ENCODE measurements at regions not wholly inside any gene's neighbourhood (a gene's known extent, or its start where the extent isn't known, plus 50 kb on each side); places are given as distances from the start of the nearest gene placed in this dataset.

GRCh38 chr7:52270301-52270700, 765.1 kb upstream of the POM121L12 start:
- intact Hi-C loops (cut with DNase I), result no loop called here
- DNase-seq, result no peak
- no peaks in the 10 kb centered on the region for H3K4me1 ChIP-seq
- no peaks in the 10 kb centered on the region for H3K36me3 ChIP-seq
- TF ChIP-seq, protein P1, sequence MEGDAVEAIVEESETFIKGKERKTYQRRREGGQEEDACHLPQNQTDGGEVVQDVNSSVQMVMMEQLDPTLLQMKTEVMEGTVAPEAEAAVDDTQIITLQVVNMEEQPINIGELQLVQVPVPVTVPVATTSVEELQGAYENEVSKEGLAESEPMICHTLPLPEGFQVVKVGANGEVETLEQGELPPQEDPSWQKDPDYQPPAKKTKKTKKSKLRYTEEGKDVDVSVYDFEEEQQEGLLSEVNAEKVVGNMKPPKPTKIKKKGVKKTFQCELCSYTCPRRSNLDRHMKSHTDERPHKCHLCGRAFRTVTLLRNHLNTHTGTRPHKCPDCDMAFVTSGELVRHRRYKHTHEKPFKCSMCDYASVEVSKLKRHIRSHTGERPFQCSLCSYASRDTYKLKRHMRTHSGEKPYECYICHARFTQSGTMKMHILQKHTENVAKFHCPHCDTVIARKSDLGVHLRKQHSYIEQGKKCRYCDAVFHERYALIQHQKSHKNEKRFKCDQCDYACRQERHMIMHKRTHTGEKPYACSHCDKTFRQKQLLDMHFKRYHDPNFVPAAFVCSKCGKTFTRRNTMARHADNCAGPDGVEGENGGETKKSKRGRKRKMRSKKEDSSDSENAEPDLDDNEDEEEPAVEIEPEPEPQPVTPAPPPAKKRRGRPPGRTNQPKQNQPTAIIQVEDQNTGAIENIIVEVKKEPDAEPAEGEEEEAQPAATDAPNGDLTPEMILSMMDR (IDR thresholded peaks at IDR 0.05), result no peak
- no peak for TF ChIP-seq POLR2A (IDR thresholded peaks at IDR 0.05)
- H3K4me3 ChIP-seq, result no peak overlapping the region
- H3K27ac ChIP-seq, result no peak overlapping the region
- 72 to 85% methylated on average over 3 of the region's 3 CpGs for WGBS, 2 donors
- H3K27me3 ChIP-seq, result no peaks in the 10 kb centered on the region
- H3K9me3 ChIP-seq, result no peaks in the 10 kb centered on the region

- Histone ChIP-seq H3K27ac (no peak overlapping the region), H3K36me3 (no peaks in the 10 kb centered on the region), H3K4me1 (no peaks in the 10 kb centered on the region), H3K4me3 (no peak overlapping the region), H3K27me3 (no peaks in the 10 kb centered on the region), H3K9me3 (no peaks in the 10 kb centered on the region)
- TF ChIP-seq POLR2AphosphoS5 (IDR thresholded peaks at IDR 0.05) (no peak), POLR2A (IDR thresholded peaks at IDR 0.05) (no peak), EP300 (IDR thresholded peaks at IDR 0.05) (no peak)
- TF ChIP-seq, protein P1 (IDR thresholded peaks at IDR 0.05), result no peak
- DNase-seq, result no peak
- 70 to 75% methylated on average over 2 of the region's 2 CpGs for WGBS, 2 donors
- intact Hi-C loops (cut with DNase I), result no loop called here
Observed at GRCh38 chr7:52269669-52270068, 765.8 kb upstream of the POM121L12 start.

DNA sequence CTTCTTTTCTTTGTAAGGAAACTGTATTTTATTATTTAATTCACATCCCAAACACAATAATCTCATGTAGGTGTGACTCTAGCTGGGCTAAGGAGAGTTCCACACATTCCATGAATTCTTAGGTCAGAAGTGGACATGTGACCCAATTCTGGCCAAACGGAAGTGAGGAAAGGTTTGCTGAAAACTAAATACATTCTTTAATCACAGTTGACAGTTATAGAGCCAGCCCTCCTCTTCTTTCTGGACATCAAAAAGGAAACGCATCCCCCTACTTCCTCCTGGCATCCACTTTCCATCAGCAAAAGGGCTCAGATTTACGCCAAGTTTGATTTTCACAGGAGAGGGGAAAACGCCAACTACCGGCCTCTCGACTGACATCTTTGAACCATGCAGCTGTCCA, 774.4 kb upstream of the POM121L12 start:
- peaks cover 0 to 5% (median 2%) of the 10 kb centered on the region in 4 donors for H3K4me1 ChIP-seq
- no peak for DNase-seq
- H3K9me3 ChIP-seq, result no peaks in the 10 kb centered on the region
- no peak overlapping the region for H3K27ac ChIP-seq
- H3K36me3 ChIP-seq, result no peaks in the 10 kb centered on the region
- 85 to 92% methylated on average over 6 of the region's 6 CpGs for WGBS, 2 donors
- no peaks in the 10 kb centered on the region for H3K27me3 ChIP-seq
- intact Hi-C loops (cut with DNase I), result no loop called here
- no peak for TF ChIP-seq POLR2A (IDR thresholded peaks at IDR 0.05)
- no peak for TF ChIP-seq POLR2AphosphoS5 (IDR thresholded peaks at IDR 0.05)
- no peak for TF ChIP-seq EP300 (IDR thresholded peaks at IDR 0.05)
- TF ChIP-seq, protein P1 (IDR thresholded peaks at IDR 0.05), result no peak
- no peak overlapping the region for H3K4me3 ChIP-seq

DNA sequence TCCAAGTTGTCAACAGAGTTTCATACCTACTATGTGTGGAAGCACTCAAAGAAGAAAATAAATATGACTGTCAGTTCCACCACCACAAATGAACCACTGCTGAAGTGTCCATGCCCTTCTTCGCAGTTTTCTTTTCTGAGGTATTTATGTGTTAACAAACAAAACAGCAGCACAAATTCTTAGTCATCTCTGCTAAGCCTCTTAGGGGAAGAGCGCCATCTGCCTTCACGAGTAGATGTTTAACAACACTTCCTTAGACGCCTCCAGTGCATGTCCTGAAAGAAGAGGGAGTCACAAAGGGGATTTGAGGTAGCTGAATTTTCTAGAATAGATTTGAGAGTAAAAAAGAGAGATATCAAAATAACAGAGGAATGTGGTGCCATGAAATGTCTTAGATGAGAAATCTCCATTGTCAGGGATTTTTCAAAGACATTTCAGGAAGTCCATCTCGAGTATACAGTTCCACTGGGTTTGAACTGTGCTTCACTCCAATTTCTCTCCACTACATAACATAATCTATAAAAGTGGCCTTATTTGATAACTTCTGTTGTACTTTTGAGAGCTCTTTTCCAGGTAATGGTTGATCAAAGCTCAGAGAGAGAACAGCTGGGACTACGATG, 775.3 kb upstream of the POM121L12 start:
- no peak overlapping the region for H3K4me3 ChIP-seq
- 48 to 71% methylated on average over 6 of the region's 6 CpGs for WGBS, 2 donors

GRCh38 chr7:52257890-52258289, 777.5 kb upstream of the POM121L12 start:
- intact Hi-C loops (cut with DNase I), result no loop called here
- H3K27ac ChIP-seq, result no peak overlapping the region
- 65 to 85% methylated on average over 2 of the region's 2 CpGs for WGBS, 2 donors
- TF ChIP-seq POLR2A (IDR thresholded peaks at IDR 0.05) (no peak), POLR2AphosphoS5 (IDR thresholded peaks at IDR 0.05) (no peak), EP300 (IDR thresholded peaks at IDR 0.05) (no peak)
- TF ChIP-seq, protein P1 (IDR thresholded peaks at IDR 0.05), result no peak
- no peaks in the 10 kb centered on the region for H3K9me3 ChIP-seq
- H3K4me3 ChIP-seq, result no peak overlapping the region
- no peaks in the 10 kb centered on the region for H3K27me3 ChIP-seq
- no peaks in the 10 kb centered on the region for H3K36me3 ChIP-seq
- peaks cover 0 to 5% (median 2%) of the 10 kb centered on the region in 4 donors for H3K4me1 ChIP-seq
- no peak for DNase-seq

More for the DNA sequence above, 775.3 kb upstream of the POM121L12 start:
- no peaks in the 10 kb centered on the region for H3K27me3 ChIP-seq
- TF ChIP-seq POLR2AphosphoS5 (IDR thresholded peaks at IDR 0.05), result no peak
- H3K9me3 ChIP-seq, result no peaks in the 10 kb centered on the region
- peaks cover 0 to 5% (median 2%) of the 10 kb centered on the region in 4 donors for H3K4me1 ChIP-seq
- DNase-seq, result no peak
- H3K27ac ChIP-seq, result no peak overlapping the region
- intact Hi-C loops (cut with DNase I), result no loop called here
- H3K36me3 ChIP-seq, result no peaks in the 10 kb centered on the region

Measured in sigmoid colon (tissue), 6 donors.